ENCODE measurements at regions not wholly inside any gene's neighbourhood (a gene's known extent, or its start where the extent isn't known, plus 50 kb on each side); places are given as distances from the start of the nearest gene placed in this dataset.
A peak's percentile ranks its signal among the peaks of the same experiment; 100 is the strongest.
"Not testable (repeated sequence)": the region's sequence is repeated elsewhere in the genome, so short reads cannot be mapped to it uniquely, and the experiment has no call there.

GRCh38 chr20:47855799-47856198, 70.5 kb upstream of the SULF2 start:
- Histone ChIP-seq H3K4me3 (no peak overlapping the region), H3K27ac (no peak overlapping the region), H3K27me3 (peaks cover 0 to 7% of the 10 kb centered on the region in 2 donors), H3K4me1 (peaks cover 0 to 18% (median 13%) of the 10 kb centered on the region in 4 donors), H3K36me3 (no peaks in the 10 kb centered on the region), H3K9me3 (no peaks in the 10 kb centered on the region)
- no peak for DNase-seq
- intact Hi-C loops (cut with DNase I; ENCODE audit: low total_unique reads) = no loop called here
- TF ChIP-seq, protein P1, sequence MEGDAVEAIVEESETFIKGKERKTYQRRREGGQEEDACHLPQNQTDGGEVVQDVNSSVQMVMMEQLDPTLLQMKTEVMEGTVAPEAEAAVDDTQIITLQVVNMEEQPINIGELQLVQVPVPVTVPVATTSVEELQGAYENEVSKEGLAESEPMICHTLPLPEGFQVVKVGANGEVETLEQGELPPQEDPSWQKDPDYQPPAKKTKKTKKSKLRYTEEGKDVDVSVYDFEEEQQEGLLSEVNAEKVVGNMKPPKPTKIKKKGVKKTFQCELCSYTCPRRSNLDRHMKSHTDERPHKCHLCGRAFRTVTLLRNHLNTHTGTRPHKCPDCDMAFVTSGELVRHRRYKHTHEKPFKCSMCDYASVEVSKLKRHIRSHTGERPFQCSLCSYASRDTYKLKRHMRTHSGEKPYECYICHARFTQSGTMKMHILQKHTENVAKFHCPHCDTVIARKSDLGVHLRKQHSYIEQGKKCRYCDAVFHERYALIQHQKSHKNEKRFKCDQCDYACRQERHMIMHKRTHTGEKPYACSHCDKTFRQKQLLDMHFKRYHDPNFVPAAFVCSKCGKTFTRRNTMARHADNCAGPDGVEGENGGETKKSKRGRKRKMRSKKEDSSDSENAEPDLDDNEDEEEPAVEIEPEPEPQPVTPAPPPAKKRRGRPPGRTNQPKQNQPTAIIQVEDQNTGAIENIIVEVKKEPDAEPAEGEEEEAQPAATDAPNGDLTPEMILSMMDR (IDR thresholded peaks at IDR 0.05) = no peak

DNA sequence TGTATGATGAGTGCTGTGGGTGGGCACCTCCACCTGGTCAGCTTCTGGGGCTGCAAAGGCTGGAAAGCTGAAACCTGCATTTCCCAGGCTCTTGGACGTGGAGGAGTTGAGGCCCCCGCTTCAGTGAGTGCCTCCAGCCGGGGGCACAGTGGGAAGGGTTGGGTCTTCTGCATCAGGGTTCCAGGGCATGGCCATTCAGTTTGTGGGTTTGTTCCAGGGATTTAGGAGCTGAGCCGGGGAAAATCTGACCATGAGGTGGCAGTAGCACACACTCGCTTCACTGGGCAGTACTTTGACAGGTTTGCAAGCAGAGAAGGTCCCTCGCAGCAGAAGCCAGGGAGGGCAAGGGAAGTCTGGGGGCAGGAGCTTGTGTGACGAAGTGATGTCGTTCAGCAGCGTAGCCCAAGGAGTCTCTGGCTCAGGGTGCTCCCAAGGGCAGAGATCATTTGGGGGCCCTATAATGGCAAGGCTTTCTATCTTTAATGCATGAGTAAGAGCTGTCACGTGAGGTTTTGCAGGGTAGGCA, 69.5 kb upstream of the SULF2 start:
- TF ChIP-seq, protein P1 (IDR thresholded peaks at IDR 0.05) = no peak
- DNase-seq = no peak
- peaks cover 0 to 18% (median 13%) of the 10 kb centered on the region in 4 donors for H3K4me1 ChIP-seq
- H3K9me3 ChIP-seq = no peaks in the 10 kb centered on the region
- peaks cover 0 to 15% of the 10 kb centered on the region in 2 donors for H3K27me3 ChIP-seq
- H3K36me3 ChIP-seq = no peaks in the 10 kb centered on the region
- no peak overlapping the region for H3K4me3 ChIP-seq
- intact Hi-C loops (cut with DNase I; ENCODE audit: low total_unique reads) = no loop called here
- no peak overlapping the region for H3K27ac ChIP-seq

- Histone ChIP-seq H3K4me3 (no peak overlapping the region), H3K27ac (no peak overlapping the region), H3K27me3 (peaks cover 0 to 25% of the 10 kb centered on the region in 2 donors), H3K4me1 (peaks cover 0 to under 1% (median under 1%) of the 10 kb centered on the region in 4 donors), H3K36me3 (no peaks in the 10 kb centered on the region), H3K9me3 (no peaks in the 10 kb centered on the region)
- intact Hi-C loops (cut with DNase I; ENCODE audit: low total_unique reads) = no loop called here
- TF ChIP-seq, protein P1 (IDR thresholded peaks at IDR 0.05) = no peak
- DNase-seq = no peak
These were observed 66.5 kb upstream of the SULF2 start for GRCh38 chr20:47851774-47852173.

GRCh38 chr20:47850146-47850545, 64.9 kb upstream of the SULF2 start:
- Histone ChIP-seq H3K36me3 (no peaks in the 10 kb centered on the region), H3K4me3 (no peak overlapping the region), H3K27ac (no peak overlapping the region), H3K4me1 (no peaks in the 10 kb centered on the region), H3K9me3 (no peaks in the 10 kb centered on the region), H3K27me3 (peaks cover 0 to 30% of the 10 kb centered on the region in 2 donors)
- DNase-seq = peak in 1 of 2 donors; percentile 42
- TF ChIP-seq, protein P1 (IDR thresholded peaks at IDR 0.05) = no peak
- intact Hi-C loops (cut with DNase I; ENCODE audit: low total_unique reads) = no loop called here

DNA sequence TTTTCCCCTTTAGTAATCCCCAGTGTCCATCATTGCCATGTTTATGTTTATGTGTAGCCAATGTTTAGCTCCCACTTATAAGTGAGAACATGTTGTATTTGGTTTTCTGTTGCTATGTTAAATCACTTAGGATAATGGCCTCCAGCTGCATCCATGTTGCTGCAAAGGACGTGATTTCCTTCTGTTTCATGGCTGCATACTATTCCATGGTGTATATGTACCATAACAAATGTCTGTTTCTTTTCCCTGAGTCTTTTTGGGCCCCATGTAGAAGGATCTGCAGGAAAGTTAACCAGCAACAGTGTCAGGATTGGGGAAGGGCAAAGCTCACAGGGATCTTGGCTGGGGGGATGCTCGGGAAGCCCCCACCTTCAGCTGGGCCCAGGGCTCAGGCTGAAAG, 64.3 kb upstream of the SULF2 start:
- intact Hi-C loops (cut with DNase I; ENCODE audit: low total_unique reads) = no loop called here
- Histone ChIP-seq H3K27me3 (peaks cover 0 to 31% of the 10 kb centered on the region in 2 donors), H3K36me3 (no peaks in the 10 kb centered on the region), H3K9me3 (no peaks in the 10 kb centered on the region), H3K4me1 (no peaks in the 10 kb centered on the region), H3K4me3 (no peak overlapping the region), H3K27ac (no peak overlapping the region)
- TF ChIP-seq, protein P1 (IDR thresholded peaks at IDR 0.05) = no peak
- no peak for DNase-seq

DNA sequence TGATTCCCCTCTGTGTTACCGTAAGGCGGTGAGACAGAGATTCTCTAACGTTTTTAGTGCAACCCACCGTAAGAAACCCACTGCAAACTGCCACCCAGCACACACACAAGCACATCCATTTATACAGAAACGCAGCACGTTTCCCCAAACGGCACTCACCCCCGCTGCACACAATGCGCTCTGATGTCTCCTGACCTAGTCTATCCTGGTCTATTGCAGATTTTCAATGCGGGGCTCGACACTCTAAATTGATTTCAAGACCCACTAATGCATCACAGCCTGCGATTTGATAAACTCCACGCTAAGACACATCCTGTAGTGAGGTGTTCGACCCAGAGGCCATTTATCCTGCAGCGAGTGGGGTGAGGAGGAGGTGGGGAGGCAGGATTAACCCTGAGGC, 63.7 kb upstream of the SULF2 start:
- DNase-seq = peak in 1 of 2 donors; percentile 13
- Histone ChIP-seq H3K4me1 (no peaks in the 10 kb centered on the region), H3K27me3 (peaks cover 0 to 34% of the 10 kb centered on the region in 2 donors), H3K27ac (no peak overlapping the region), H3K4me3 (no peak overlapping the region), H3K9me3 (no peaks in the 10 kb centered on the region), H3K36me3 (no peaks in the 10 kb centered on the region)
- intact Hi-C loops (cut with DNase I; ENCODE audit: low total_unique reads) = no loop called here
- TF ChIP-seq, protein P1 (IDR thresholded peaks at IDR 0.05) = no peak

- H3K4me1 ChIP-seq; H3K4me3 ChIP-seq; intact Hi-C loops (cut with DNase I; ENCODE audit: low total_unique reads): not testable (repeated sequence)
These were observed 63.3 kb upstream of the SULF2 start for GRCh38 chr20:47848534-47848933.

More at GRCh38 chr20:47848534-47848933, 63.3 kb upstream of the SULF2 start:
- H3K9me3 ChIP-seq, DNase-seq, H3K27ac ChIP-seq, H3K36me3 ChIP-seq: not testable (repeated sequence)
- peaks cover 0 to 34% of the 10 kb centered on the region in 2 donors for H3K27me3 ChIP-seq
